ENCODE measurements at regions not wholly inside any gene's neighbourhood (a gene's known extent, or its start where the extent isn't known, plus 50 kb on each side); places are given as distances from the start of the nearest gene placed in this dataset.

- no peak for TF ChIP-seq POLR2AphosphoS5 (IDR thresholded peaks at IDR 0.05)
- no peak for TF ChIP-seq CTCF (IDR thresholded peaks at IDR 0.05)
Measured at GRCh38 chr14:104451474-104451873, 128.1 kb upstream of the C14orf180 start.

Data from breast epithelium (tissue), 3 donors.